ENCODE measurements at regions not wholly inside any gene's neighbourhood (a gene's known extent, or its start where the extent isn't known, plus 50 kb on each side); places are given as distances from the start of the nearest gene placed in this dataset.
A peak's percentile ranks its signal among the peaks of the same experiment; 100 is the strongest.

DNA sequence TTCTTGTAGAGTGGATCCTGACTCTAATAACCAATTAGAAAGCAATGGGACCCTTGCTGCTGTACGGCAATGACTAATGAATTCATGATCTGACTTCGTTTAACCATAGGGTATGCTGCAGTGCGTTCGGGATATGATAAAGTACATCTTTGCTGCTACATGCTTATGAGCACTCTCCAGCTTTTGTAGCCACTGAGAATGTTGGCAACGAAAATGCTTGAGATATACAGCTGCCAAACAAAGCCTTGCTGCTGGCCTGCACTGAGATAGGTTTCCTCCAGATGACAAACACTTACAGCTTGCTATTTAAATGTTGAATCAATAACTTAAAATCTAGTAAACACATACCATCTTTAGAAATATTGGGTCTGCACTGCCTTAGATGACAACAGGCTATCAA lies 372.4 kb upstream of the SLC8A1 start:
- TF ChIP-seq, protein P1, sequence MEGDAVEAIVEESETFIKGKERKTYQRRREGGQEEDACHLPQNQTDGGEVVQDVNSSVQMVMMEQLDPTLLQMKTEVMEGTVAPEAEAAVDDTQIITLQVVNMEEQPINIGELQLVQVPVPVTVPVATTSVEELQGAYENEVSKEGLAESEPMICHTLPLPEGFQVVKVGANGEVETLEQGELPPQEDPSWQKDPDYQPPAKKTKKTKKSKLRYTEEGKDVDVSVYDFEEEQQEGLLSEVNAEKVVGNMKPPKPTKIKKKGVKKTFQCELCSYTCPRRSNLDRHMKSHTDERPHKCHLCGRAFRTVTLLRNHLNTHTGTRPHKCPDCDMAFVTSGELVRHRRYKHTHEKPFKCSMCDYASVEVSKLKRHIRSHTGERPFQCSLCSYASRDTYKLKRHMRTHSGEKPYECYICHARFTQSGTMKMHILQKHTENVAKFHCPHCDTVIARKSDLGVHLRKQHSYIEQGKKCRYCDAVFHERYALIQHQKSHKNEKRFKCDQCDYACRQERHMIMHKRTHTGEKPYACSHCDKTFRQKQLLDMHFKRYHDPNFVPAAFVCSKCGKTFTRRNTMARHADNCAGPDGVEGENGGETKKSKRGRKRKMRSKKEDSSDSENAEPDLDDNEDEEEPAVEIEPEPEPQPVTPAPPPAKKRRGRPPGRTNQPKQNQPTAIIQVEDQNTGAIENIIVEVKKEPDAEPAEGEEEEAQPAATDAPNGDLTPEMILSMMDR (conservative IDR thresholded peaks at IDR 0.05; ENCODE audit: control insufficient read depth, insufficient read depth, low read depth, low read length): no peak
- no peak overlapping the region for H3K4me3 ChIP-seq (ENCODE audit: control insufficient read depth, low read depth, low read length)
- DNase-seq (ENCODE audit: low read depth): no peak

DNA sequence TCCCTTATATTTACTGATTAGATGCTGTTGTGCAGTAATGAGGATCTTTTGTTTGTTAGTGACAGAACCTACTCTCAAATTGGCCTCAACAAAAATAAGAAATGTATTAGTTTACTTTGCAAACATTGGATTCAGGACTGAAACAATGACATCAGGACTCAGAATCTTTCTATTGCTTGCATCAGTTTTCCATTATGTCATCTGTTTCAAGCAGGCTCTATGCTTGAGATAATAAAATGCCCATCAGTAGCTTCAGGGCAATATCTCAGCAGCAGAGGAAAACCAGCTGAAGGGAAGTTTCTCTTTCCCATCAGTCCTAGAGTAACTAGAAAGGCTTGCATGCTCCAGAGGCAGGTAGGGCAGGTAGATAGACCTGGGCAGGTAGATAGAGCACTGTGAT lies 375.5 kb upstream of the SLC8A1 start:
- TF ChIP-seq, protein P1 (conservative IDR thresholded peaks at IDR 0.05; ENCODE audit: control insufficient read depth, insufficient read depth, low read depth, low read length): no peak
- no peak overlapping the region for H3K4me3 ChIP-seq (ENCODE audit: control insufficient read depth, low read depth, low read length)
- no peak for DNase-seq (ENCODE audit: low read depth)

DNA sequence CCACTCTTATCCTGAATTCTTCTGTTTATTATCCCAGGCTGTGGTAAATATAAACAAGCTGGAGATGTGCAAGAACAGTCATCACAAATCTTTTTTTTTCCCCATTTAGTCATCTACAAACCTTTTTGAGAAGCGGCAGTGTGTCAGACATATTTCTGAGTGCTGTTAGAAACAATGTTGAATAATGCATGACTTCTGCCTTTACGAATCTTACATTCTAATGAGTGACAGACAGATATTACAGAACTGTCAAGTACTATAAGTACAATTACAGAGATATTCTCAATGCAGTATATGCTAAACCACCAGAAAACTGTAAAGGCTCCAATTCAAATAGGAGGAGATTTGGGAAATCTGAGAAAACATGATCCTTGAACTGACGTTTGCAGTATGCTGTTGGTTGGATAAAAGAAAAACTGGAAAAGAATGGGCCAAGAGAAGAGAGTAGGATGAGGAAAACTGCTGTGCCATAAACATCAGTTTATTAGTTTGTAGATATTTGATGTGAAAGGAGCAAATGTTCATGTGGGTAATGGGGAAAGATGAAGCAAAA lies 379.5 kb upstream of the SLC8A1 start:
- TF ChIP-seq, protein P1 (conservative IDR thresholded peaks at IDR 0.05; ENCODE audit: control insufficient read depth, insufficient read depth, low read depth, low read length): no peak
- no peak for DNase-seq (ENCODE audit: low read depth)
- no peak overlapping the region for H3K4me3 ChIP-seq (ENCODE audit: control insufficient read depth, low read depth, low read length)

DNA sequence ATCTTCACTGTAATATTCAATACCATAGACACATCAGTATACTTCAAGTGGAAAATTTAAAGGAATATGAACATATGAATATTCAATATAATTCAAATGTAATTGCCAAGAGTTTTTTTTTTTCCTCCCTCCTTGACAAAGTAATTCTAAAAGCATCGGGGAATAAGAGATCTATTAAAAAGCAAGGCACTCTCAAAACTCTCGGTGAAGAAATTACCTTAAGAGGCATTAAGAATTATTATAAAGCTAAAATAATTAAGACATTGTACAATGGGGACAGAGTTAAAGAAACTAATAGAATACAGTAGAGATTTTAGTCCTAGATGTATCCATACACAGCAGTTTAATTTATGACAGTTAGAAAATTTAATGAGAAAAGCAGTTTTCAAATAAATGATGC lies 390.0 kb upstream of the SLC8A1 start:
- TF ChIP-seq, protein P1 (conservative IDR thresholded peaks at IDR 0.05; ENCODE audit: control insufficient read depth, insufficient read depth, low read depth, low read length): no peak
- no peak for DNase-seq (ENCODE audit: low read depth)
- no peak overlapping the region for H3K4me3 ChIP-seq (ENCODE audit: control insufficient read depth, low read depth, low read length)

DNA sequence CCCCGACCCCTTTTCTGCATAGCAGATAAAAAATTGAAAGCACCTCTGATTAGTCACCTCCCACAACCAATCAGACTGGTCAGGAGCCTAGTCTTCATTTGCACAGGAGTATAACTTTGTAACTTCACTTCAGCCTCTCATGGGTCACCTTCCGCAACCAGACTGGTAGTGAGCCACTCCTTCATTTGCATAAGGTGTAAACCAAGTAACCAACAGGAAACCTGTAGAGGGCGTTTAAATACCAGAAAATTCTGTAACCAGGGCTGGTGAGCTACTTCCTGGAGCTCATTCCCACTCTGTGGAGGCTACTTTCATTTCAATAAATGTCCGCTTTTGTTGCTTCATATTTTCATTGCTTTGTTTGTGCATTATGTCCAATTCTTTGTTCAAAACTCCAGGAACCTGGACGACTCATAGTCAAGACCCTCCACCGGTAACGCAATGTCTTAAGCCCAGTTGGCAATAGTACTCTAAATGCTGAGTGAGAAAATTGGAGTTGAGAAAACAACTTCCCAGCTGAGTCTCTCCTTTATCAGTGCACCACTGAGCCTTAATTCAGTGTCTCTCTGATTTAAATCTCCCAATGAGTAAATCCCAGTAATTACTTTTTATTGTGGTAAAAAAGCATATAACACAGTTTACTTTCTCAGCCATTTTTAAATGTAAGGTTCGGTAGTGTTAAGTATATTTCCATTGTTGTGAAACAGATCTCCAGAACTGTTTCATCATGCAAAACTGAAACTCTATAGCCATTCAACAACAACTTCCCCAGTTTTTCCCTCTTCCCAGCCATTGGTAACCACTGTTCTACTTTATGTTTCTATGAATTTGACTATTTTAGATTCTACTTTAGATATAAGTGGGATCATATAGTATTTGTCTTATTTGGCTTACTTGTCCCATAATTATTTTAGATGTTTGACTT lies 392.7 kb upstream of the SLC8A1 start:
- TF ChIP-seq, protein P1 (conservative IDR thresholded peaks at IDR 0.05; ENCODE audit: control insufficient read depth, insufficient read depth, low read depth, low read length): peak; percentile 11
- H3K4me3 ChIP-seq (ENCODE audit: control insufficient read depth, low read depth, low read length): no peak overlapping the region
- peak; percentile 6 for DNase-seq (ENCODE audit: low read depth)

DNA sequence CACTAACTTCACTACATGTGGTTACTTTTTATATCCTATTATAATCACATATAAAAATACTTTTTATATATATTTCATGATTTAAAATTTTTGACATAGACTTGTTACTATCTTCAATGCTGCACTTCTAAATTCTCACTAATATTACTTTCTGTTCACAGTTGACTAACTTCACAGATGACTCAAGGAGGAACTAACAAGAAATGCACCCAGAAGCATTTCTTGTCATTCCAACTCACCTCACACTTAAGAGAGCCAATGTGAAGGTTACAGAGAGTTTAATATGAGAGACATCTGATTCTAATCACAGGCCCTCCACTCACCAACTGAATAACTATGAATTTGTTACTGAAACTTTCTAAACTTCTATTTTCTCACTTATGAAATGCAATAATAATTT lies 399.8 kb upstream of the SLC8A1 start:
- no peak overlapping the region for H3K4me3 ChIP-seq (ENCODE audit: control insufficient read depth, low read depth, low read length)
- TF ChIP-seq, protein P1 (conservative IDR thresholded peaks at IDR 0.05; ENCODE audit: control insufficient read depth, insufficient read depth, low read depth, low read length): no peak
- peak; percentile 8 for DNase-seq (ENCODE audit: low read depth)

Data from fibroblast of mammary gland (primary cell).